Ascending aorta (tissue), 2 donors: ENCODE measurements at regions not wholly inside any gene's neighbourhood (a gene's known extent, or its start where the extent isn't known, plus 50 kb on each side); places are given as distances from the start of the nearest gene placed in this dataset.

ENCODE experiments used
- DNase-seq, 2 donors: peaks; one replicate each; pipeline ENCODE4 v3.0.0-alpha.2; 2019; ENCODE audit warnings: low spot score in 2 of 2
- H3K27ac ChIP-seq, 2 donors: fragments of 200-600 bp; sonication (generic); one replicate each; pipeline ENCODE4 v1.5.1; 2016 to 2017; ENCODE audit warnings: mild to moderate bottlenecking in 1 of 2
- H3K27me3 ChIP-seq: fragments of 200-600 bp; sonication (generic); one replicate; pipeline ENCODE4 v1.5.1; 2017
- H3K36me3 ChIP-seq, 2 donors: fragments of 200-600 bp; sonication (generic); one replicate each; pipeline ENCODE4 v1.5.1; 2016
- H3K4me1 ChIP-seq, 2 donors: fragments of 200-600 bp; sonication (generic); one replicate each; pipeline ENCODE4 v1.5.1; 2016 to 2017; ENCODE audit warnings: mild to moderate bottlenecking in 1 of 2
- H3K4me3 ChIP-seq, 2 donors: fragments of 200-600 bp; sonication (generic); one replicate each; pipeline ENCODE4 v1.5.1; 2016 to 2017; ENCODE audit warnings: mild to moderate bottlenecking in 1 of 2
- H3K9me3 ChIP-seq, 2 donors: fragments of 200-600 bp; sonication (generic); one replicate each; pipeline ENCODE4 v1.5.1; 2016
- intact Hi-C: fragments of 100-400 bp; cut with DNase I; formaldehyde crosslinking; loops from one replicate; pipeline ENCODE4 v1.15.1; 2023
- TF ChIP-seq, protein P1 (sequence below), 3 experiments: fragments of 200-600 bp in 2 of 3; fragments of 450-650 bp in 1 of 3; sonication (generic) in 2 of 3; IDR thresholded peaks; one replicate each; pipeline ENCODE4 v1.5.1; 2016 to 2019; ENCODE audit warnings: antibody characterized with exemption in 3 of 3, mild to moderate bottlenecking in 1 of 3, moderate library complexity in 1 of 3

DNA sequence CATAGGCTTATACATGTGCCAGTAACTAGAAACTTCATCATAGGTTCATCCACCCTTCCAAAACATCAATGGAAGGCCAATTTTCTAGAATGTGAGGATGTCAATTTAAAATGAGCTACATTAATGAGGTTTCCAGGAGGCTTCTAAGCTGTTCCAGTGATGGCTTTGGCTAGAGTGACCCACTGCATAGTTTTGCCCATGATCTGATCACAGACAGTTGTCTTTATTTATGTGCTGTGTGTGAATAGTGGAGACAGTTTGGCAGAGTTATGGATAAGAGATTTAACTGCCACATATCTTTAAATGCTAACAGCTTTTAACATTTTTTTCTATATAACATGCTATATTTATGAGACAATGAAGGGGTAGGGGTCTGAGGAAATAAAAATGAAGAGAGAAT is 139.0 kb upstream of the ZNF462 start:
- no peaks in the 10 kb centered on the region for H3K9me3 ChIP-seq
- no peaks in the 10 kb centered on the region for H3K4me1 ChIP-seq
- H3K27me3 ChIP-seq, result no peaks in the 10 kb centered on the region
- H3K27ac ChIP-seq, result no peak overlapping the region
- H3K36me3 ChIP-seq, result no peaks in the 10 kb centered on the region
- TF ChIP-seq, protein P1, sequence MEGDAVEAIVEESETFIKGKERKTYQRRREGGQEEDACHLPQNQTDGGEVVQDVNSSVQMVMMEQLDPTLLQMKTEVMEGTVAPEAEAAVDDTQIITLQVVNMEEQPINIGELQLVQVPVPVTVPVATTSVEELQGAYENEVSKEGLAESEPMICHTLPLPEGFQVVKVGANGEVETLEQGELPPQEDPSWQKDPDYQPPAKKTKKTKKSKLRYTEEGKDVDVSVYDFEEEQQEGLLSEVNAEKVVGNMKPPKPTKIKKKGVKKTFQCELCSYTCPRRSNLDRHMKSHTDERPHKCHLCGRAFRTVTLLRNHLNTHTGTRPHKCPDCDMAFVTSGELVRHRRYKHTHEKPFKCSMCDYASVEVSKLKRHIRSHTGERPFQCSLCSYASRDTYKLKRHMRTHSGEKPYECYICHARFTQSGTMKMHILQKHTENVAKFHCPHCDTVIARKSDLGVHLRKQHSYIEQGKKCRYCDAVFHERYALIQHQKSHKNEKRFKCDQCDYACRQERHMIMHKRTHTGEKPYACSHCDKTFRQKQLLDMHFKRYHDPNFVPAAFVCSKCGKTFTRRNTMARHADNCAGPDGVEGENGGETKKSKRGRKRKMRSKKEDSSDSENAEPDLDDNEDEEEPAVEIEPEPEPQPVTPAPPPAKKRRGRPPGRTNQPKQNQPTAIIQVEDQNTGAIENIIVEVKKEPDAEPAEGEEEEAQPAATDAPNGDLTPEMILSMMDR (IDR thresholded peaks at IDR 0.05), result no peak
- no peak overlapping the region for H3K4me3 ChIP-seq
- DNase-seq, result no peak
- intact Hi-C loops, result no loop called here

DNA sequence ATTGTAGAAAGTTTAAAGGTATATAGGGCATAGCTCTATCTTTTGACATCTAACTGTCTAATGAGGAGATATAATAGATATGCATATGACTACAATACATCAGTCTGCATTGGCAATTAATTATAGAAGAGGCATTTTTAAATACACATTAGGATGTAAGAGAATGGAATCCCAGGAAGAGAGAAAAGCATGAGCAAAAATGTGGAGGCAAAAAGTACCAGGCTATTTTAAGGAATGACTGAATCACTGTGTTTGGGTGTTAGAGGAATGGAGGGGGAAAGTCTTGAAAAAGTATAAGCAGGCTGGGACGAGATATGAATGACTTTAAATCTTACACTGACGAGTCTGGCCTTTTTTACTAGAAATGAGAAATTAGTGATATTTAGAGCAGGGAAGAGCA is 138.4 kb upstream of the ZNF462 start:
- Histone ChIP-seq H3K4me1 (no peaks in the 10 kb centered on the region), H3K27me3 (no peaks in the 10 kb centered on the region), H3K27ac (no peak overlapping the region), H3K9me3 (no peaks in the 10 kb centered on the region), H3K4me3 (no peak overlapping the region), H3K36me3 (no peaks in the 10 kb centered on the region)
- DNase-seq, result no peak
- intact Hi-C loops, result no loop called here
- TF ChIP-seq, protein P1 (IDR thresholded peaks at IDR 0.05), result no peak

DNA sequence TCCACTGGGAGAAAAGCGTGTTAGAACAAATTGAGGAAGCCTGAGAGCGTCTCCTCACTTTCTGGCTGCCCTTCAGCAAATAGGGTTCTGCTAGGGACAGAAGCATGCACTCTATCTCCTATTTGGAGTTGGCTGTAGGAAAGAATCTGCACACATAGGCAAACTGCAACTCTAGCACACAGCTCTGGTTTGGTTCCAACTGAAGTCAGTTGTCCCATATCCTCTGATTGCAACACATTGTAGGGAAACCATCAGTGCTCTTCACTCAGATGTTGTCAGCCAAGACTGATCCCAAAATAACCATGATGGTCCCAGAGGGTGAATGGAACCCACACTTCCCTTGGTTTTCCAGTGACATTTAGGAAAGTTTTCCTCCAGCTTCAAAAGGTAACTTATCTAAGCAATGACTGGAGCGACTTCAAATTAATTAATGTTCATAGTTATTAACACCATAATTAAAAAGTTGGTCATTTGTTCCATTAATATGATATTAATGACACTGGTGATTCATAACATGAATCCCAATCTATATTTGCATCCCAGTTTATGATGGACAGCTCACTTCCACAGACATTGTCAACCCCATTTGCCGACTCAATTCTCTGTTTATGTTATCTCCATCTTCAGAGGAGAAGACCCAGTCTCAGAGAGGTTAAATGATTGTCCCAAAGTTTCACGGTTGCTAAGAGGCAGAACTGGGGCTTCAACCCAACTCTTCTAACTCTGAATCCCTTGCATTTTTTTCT is 136.7 kb upstream of the ZNF462 start:
- no peaks in the 10 kb centered on the region for H3K36me3 ChIP-seq
- TF ChIP-seq, protein P1 (IDR thresholded peaks at IDR 0.05), result no peak

GRCh38 chr9:106727969-106728368 is 135.0 kb upstream of the ZNF462 start:
- TF ChIP-seq, protein P1 (IDR thresholded peaks at IDR 0.05), result no peak
- intact Hi-C loops, result no loop called here
- DNase-seq, result no peak
- no peaks in the 10 kb centered on the region for H3K36me3 ChIP-seq
- H3K9me3 ChIP-seq, result no peaks in the 10 kb centered on the region
- no peak overlapping the region for H3K27ac ChIP-seq
- no peaks in the 10 kb centered on the region for H3K27me3 ChIP-seq
- H3K4me3 ChIP-seq, result no peak overlapping the region
- no peaks in the 10 kb centered on the region for H3K4me1 ChIP-seq

More for the DNA sequence above, 136.7 kb upstream of the ZNF462 start:
- no peaks in the 10 kb centered on the region for H3K4me1 ChIP-seq
- no peak for DNase-seq
- H3K9me3 ChIP-seq, result no peaks in the 10 kb centered on the region
- intact Hi-C loops, result no loop called here
- H3K27ac ChIP-seq, result no peak overlapping the region
- no peak overlapping the region for H3K4me3 ChIP-seq
- no peaks in the 10 kb centered on the region for H3K27me3 ChIP-seq

- intact Hi-C loops, result no loop called here
Observed at GRCh38 chr9:106728860-106729259, 134.1 kb upstream of the ZNF462 start.

More at GRCh38 chr9:106728860-106729259, 134.1 kb upstream of the ZNF462 start:
- no peaks in the 10 kb centered on the region for H3K9me3 ChIP-seq
- no peak overlapping the region for H3K4me3 ChIP-seq
- no peaks in the 10 kb centered on the region for H3K4me1 ChIP-seq
- DNase-seq, result no peak
- TF ChIP-seq, protein P1 (IDR thresholded peaks at IDR 0.05), result no peak
- no peak overlapping the region for H3K27ac ChIP-seq
- H3K27me3 ChIP-seq, result no peaks in the 10 kb centered on the region
- no peaks in the 10 kb centered on the region for H3K36me3 ChIP-seq
